Gastroesophageal sphincter (tissue), 4 donors: ENCODE measurements at regions not wholly inside any gene's neighbourhood (a gene's known extent, or its start where the extent isn't known, plus 50 kb on each side); places are given as distances from the start of the nearest gene placed in this dataset.

Experiments
- ATAC-seq: fragments of 150-250 bp; one replicate; pipeline ENCODE4 v1.9.1; 2016; ENCODE audit warnings: mild to moderate bottlenecking, moderate library complexity
- H3K27ac ChIP-seq, 4 donors: fragments of 200-600 bp; sonication (generic) in 3 of 4; 1 replicate in 3 of 4; 2 replicates in 1 of 4; pipeline ENCODE4 v1.5.1; 2016 to 2019
- H3K27me3 ChIP-seq: fragments of 200-600 bp; sonication (generic); one replicate; pipeline ENCODE4 v1.5.1; 2019
- H3K36me3 ChIP-seq, 2 donors: fragments of 200-600 bp; sonication (generic); one replicate each; pipeline ENCODE4 v1.5.1; 2019; ENCODE audit warnings: control low read depth in 1 of 2
- H3K4me1 ChIP-seq, 3 donors: fragments of 200-600 bp; sonication (generic); 1 replicate in 2 of 3; 2 replicates in 1 of 3; pipeline ENCODE4 v1.5.1; 2016 to 2019; ENCODE audit warnings: control low read depth in 2 of 3
- H3K4me3 ChIP-seq, 2 donors: fragments of 200-600 bp; sonication (generic); one replicate each; pipeline ENCODE4 v1.5.1; 2019; ENCODE audit warnings: mild to moderate bottlenecking in 1 of 2, moderate library complexity in 1 of 2
- H3K9me3 ChIP-seq, 3 donors: fragments of 200-600 bp; sonication (generic); one replicate each; pipeline ENCODE4 v1.5.1; 2017 to 2019; ENCODE audit warnings: control low read depth in 2 of 3
- CTCF ChIP-seq, 4 experiments: fragments of 200-600 bp in 2 of 4; fragments of 450-650 bp in 2 of 4; sonication (generic) in 1 of 4; IDR thresholded peaks; one replicate each; pipeline ENCODE4 v1.5.1; 2017 to 2019; ENCODE audit warnings: antibody characterized with exemption in 4 of 4, mild to moderate bottlenecking in 2 of 4, moderate library complexity in 2 of 4
- EP300 ChIP-seq: sonication (generic); formaldehyde crosslinking; IDR thresholded peaks from one replicate; pipeline ENCODE4 v1.6.1; 2017; ENCODE audit warnings: antibody characterized with exemption, mild to moderate bottlenecking
- POLR2A ChIP-seq, 2 donors: fragments of 450-650 bp; IDR thresholded peaks; one replicate each; pipeline ENCODE4 v1.6.1; 2017; ENCODE audit warnings: antibody characterized with exemption in 2 of 2, mild to moderate bottlenecking in 2 of 2, moderate library complexity in 1 of 2
- POLR2AphosphoS5 ChIP-seq: sonication (generic); formaldehyde crosslinking; IDR thresholded peaks from one replicate; pipeline ENCODE4 v1.6.1; 2017; ENCODE audit warnings: antibody characterized with exemption
- WGBS, 2 donors: methylation state at CpG; one replicate each; pipeline ENCODE4 v1.1.5; 2018; ENCODE audit warnings: low coverage in 1 of 2; 5-methylcytosine and 5-hydroxymethylcytosine counted together

DNA sequence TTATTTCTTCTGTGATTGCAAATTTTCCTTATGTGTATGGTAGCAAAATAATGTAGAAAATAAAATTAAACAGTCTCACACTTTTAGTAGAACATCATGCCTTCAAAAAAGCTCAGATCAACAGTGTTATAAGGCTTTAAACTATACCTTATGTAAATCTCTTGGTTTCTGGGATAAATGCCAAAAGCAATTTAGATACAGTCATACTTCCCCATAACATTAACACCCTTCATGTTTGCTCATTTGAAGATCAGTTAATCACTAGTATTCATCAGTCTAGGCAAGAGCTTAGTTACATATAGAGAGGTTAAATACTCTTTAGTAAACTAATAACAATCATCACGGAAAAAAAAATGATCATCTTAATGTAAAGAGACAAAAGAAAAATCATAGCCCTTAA lies 421.8 kb upstream of the ANO3 start:
- no peak overlapping the region for H3K27ac ChIP-seq
- TF ChIP-seq EP300 (no peak), CTCF (IDR thresholded peaks at IDR 0.05) (no peak), POLR2AphosphoS5 (no peak), POLR2A (IDR thresholded peaks at IDR 0.05) (no peak)
- no peaks in the 10 kb centered on the region for H3K36me3 ChIP-seq
- H3K4me1 ChIP-seq, result no peaks in the 10 kb centered on the region
- no peaks in the 10 kb centered on the region for H3K27me3 ChIP-seq
- no peaks in the 10 kb centered on the region for H3K9me3 ChIP-seq
- WGBS, 2 donors, result 31 to 44% methylated on average over 1 of the region's 1 CpG
- no peak for ATAC-seq
- no peak overlapping the region for H3K4me3 ChIP-seq

- no peak for ATAC-seq
- Histone ChIP-seq H3K27ac (no peak overlapping the region), H3K36me3 (no peaks in the 10 kb centered on the region), H3K4me1 (no peaks in the 10 kb centered on the region), H3K27me3 (no peaks in the 10 kb centered on the region), H3K9me3 (no peaks in the 10 kb centered on the region), H3K4me3 (no peak overlapping the region)
- WGBS, 2 donors, result 52 to 56% methylated on average over 1 of the region's 1 CpG
- TF ChIP-seq POLR2AphosphoS5 (no peak), POLR2A (IDR thresholded peaks at IDR 0.05) (no peak), EP300 (no peak), CTCF (IDR thresholded peaks at IDR 0.05) (no peak)
Measured at GRCh38 chr11:25920356-25920755, 411.6 kb upstream of the ANO3 start.

DNA sequence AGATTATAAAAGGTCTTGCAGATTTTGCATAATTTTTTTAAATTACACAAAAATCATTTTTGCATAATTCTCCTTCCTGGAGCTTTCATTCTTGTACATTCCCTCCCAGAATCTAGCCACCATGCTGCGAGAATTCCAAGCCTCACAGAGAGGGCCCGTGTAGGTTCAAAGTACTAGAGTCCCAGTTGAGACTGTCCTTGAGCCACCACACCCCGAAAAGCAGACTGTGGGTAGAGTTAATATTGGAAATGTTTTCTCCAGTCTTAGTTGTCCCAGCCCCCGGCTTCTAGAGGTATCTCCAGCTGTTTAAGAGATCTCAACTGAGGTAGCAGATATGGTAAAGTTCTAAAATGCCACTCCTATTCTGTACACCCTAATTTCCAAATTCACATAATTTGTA lies 407.3 kb upstream of the ANO3 start:
- Histone ChIP-seq H3K9me3 (no peaks in the 10 kb centered on the region), H3K27me3 (no peaks in the 10 kb centered on the region), H3K4me3 (no peak overlapping the region), H3K27ac (no peak overlapping the region), H3K4me1 (no peaks in the 10 kb centered on the region), H3K36me3 (no peaks in the 10 kb centered on the region)
- 93 to 100% methylated on average over 4 of the region's 4 CpGs for WGBS, 2 donors
- TF ChIP-seq POLR2AphosphoS5 (no peak), POLR2A (IDR thresholded peaks at IDR 0.05) (no peak), EP300 (no peak), CTCF (IDR thresholded peaks at IDR 0.05) (no peak)
- ATAC-seq, result no peak

DNA sequence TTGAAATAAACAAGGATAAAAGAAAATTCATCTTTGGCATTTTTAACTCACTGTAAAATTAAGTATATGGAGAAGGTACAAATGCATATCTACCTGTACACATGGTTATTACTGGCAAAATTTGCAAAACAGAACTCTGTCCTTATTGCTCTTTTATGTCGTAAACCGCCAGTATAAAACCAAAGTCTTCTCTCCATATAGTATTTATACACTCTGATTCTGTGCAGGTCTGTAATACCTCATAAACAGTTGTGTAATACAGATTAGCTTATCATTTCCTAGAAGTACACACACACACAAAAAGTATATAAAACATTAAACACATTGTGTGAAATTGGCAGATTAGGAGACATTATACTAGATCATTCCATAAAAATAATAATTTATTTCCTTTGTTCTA lies 406.6 kb upstream of the ANO3 start:
- Histone ChIP-seq H3K27me3 (no peaks in the 10 kb centered on the region), H3K4me1 (no peaks in the 10 kb centered on the region), H3K4me3 (no peak overlapping the region), H3K36me3 (no peaks in the 10 kb centered on the region), H3K9me3 (no peaks in the 10 kb centered on the region), H3K27ac (no peak overlapping the region)
- no peak for ATAC-seq
- WGBS, 2 donors, result 94 to 97% methylated on average over 2 of the region's 2 CpGs
- TF ChIP-seq CTCF (IDR thresholded peaks at IDR 0.05) (no peak), POLR2A (IDR thresholded peaks at IDR 0.05) (no peak), POLR2AphosphoS5 (no peak)

GRCh38 chr11:25927411-25927953 lies 404.4 kb upstream of the ANO3 start:
- H3K4me1 ChIP-seq, result no peaks in the 10 kb centered on the region
- H3K27ac ChIP-seq, result no peak overlapping the region
- H3K36me3 ChIP-seq, result no peaks in the 10 kb centered on the region
- WGBS, 2 donors, result 36 to 38% methylated on average over 3 of the region's 3 CpGs
- H3K27me3 ChIP-seq, result no peaks in the 10 kb centered on the region
- no peak for TF ChIP-seq CTCF (IDR thresholded peaks at IDR 0.05)
- no peak for TF ChIP-seq POLR2A (IDR thresholded peaks at IDR 0.05)
- TF ChIP-seq POLR2AphosphoS5, result no peak
- no peak for TF ChIP-seq EP300
- H3K4me3 ChIP-seq, result no peak overlapping the region
- H3K9me3 ChIP-seq, result no peaks in the 10 kb centered on the region
- no peak for ATAC-seq
